ENCODE measurements at regions not wholly inside any gene's neighbourhood (a gene's known extent, or its start where the extent isn't known, plus 50 kb on each side); places are given as distances from the start of the nearest gene placed in this dataset.

DNA sequence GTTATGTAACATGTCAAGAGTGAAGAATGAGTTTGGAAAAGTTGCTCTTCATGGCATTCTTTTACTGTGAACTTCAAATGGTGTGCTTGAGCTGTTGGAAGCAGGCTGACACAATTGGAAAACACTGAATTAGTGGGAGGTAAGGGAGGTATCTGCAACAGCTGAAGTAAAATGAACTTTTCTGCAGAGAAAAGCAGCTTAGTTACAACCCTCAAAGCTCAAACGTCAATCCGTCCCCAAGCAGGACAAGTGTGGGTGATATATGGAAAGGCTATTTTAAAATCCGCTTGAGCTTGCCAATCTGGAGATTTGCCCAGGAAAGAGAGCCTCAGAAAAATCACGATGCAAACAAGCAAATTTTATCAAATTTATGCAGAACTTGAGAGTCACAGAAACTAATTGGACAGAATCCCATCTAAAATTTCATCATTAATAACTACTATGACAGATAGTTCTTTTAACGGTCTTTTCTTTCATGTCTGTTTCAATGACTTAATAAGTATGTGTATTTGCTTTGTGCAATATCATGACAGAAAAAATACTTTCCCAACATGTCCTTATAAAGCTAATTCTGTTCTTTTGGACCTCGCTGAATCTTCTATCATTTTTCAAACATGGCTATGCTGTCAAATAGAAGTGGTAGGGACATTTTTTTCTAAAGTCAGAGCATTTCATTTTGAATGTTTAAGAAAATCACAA, 266.6 kb upstream of the SLITRK3 start:
- H3K4me1 ChIP-seq (ENCODE audit: control insufficient read depth, insufficient read depth, low read length): no peaks in the 10 kb centered on the region
- FAIRE-seq (no peak), ATAC-seq (no peak), DNase-seq (ENCODE audit: low read depth, low spot score) (no peak)
- 11% methylated on average over 6 of the region's 6 CpGs for WGBS (ENCODE audit: insufficient coverage, insufficient replicate concordance, low lambda C conversion rate, missing lambda C conversion rate)
- in situ Hi-C loops (cut with MboI) (no loop called here), intact Hi-C loops (cut with micrococcal nuclease; ENCODE audit: unreplicated experiment) (no loop called here)
- ChIA-PET CTCF (interaction anchor here (1.0 kb wide), 1 partner anchor 14 kb away, joined by 3 read pairs; no protein-coding TSS in a partner anchor), POLR2A (no interaction called here), RAD21 (ENCODE audit: unreplicated experiment) (interaction anchor here (0.8 kb wide), 1 partner anchor 22 kb away, joined by 3 read pairs; no protein-coding TSS in a partner anchor), SMC1A (ENCODE audit: uncharacterized antibody, unreplicated experiment) (interaction anchor here (0.8 to 1.0 kb wide), 6 partner anchors 9 to 346 kb away, joined by 3 to 4 read pairs (median 3); no protein-coding TSS in a partner anchor)
- H3K9ac ChIP-seq (ENCODE audit: control insufficient read depth, insufficient read depth, low read length): no peak overlapping the region
- H3K27ac ChIP-seq (ENCODE audit: control insufficient read depth, insufficient read depth): no peak overlapping the region
- no peak overlapping the region for H2AFZ ChIP-seq (ENCODE audit: control insufficient read depth, low read depth, low read length)
- H3K36me3 ChIP-seq (ENCODE audit: control insufficient read depth in 2 of 2, insufficient read depth in 2 of 2, low read length in 1 of 2): no peaks in the 10 kb centered on the region
- no TSS peak for BruUV-seq (replicated peaks)
- H3K79me2 ChIP-seq (ENCODE audit: control insufficient read depth, insufficient read depth, low read length): no peaks in the 10 kb centered on the region
- no peaks in the 10 kb centered on the region for H3K9me3 ChIP-seq (replicated peaks; ENCODE audit: control insufficient read depth, insufficient read depth, low read length)
- no peaks in the 10 kb centered on the region for H3K27me3 ChIP-seq (replicated peaks in 1 of 2; ENCODE audit: control insufficient read depth in 2 of 2, insufficient read depth in 2 of 2, low read length in 1 of 2)
- no peak overlapping the region for H3K4me3 ChIP-seq
- H4K20me1 ChIP-seq (ENCODE audit: control insufficient read depth, insufficient read depth): no peaks in the 10 kb centered on the region
- no peak overlapping the region for H3K4me2 ChIP-seq (ENCODE audit: control insufficient read depth, insufficient read depth)
- TF ChIP-seq, protein P1, sequence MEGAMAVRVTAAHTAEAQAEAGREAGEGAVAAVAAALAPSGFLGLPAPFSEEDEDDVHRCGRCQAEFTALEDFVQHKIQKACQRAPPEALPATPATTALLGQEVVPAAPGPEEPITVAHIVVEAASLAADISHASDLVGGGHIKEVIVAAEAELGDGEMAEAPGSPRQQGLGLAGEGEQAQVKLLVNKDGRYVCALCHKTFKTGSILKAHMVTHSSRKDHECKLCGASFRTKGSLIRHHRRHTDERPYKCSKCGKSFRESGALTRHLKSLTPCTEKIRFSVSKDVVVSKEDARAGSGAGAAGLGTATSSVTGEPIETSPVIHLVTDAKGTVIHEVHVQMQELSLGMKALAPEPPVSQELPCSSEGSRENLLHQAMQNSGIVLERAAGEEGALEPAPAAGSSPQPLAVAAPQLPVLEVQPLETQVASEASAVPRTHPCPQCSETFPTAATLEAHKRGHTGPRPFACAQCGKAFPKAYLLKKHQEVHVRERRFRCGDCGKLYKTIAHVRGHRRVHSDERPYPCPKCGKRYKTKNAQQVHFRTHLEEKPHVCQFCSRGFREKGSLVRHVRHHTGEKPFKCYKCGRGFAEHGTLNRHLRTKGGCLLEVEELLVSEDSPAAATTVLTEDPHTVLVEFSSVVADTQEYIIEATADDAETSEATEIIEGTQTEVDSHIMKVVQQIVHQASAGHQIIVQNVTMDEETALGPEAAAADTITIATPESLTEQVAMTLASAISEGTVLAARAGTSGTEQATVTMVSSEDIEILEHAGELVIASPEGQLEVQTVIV (IDR thresholded peaks at IDR 0.05; ENCODE audit: borderline replicate concordance, partially characterized antibody): no peak
- TF ChIP-seq SUZ12 (IDR thresholded peaks at IDR 0.05; ENCODE audit: unreplicated experiment): no peak
- TF ChIP-seq, protein P2, sequence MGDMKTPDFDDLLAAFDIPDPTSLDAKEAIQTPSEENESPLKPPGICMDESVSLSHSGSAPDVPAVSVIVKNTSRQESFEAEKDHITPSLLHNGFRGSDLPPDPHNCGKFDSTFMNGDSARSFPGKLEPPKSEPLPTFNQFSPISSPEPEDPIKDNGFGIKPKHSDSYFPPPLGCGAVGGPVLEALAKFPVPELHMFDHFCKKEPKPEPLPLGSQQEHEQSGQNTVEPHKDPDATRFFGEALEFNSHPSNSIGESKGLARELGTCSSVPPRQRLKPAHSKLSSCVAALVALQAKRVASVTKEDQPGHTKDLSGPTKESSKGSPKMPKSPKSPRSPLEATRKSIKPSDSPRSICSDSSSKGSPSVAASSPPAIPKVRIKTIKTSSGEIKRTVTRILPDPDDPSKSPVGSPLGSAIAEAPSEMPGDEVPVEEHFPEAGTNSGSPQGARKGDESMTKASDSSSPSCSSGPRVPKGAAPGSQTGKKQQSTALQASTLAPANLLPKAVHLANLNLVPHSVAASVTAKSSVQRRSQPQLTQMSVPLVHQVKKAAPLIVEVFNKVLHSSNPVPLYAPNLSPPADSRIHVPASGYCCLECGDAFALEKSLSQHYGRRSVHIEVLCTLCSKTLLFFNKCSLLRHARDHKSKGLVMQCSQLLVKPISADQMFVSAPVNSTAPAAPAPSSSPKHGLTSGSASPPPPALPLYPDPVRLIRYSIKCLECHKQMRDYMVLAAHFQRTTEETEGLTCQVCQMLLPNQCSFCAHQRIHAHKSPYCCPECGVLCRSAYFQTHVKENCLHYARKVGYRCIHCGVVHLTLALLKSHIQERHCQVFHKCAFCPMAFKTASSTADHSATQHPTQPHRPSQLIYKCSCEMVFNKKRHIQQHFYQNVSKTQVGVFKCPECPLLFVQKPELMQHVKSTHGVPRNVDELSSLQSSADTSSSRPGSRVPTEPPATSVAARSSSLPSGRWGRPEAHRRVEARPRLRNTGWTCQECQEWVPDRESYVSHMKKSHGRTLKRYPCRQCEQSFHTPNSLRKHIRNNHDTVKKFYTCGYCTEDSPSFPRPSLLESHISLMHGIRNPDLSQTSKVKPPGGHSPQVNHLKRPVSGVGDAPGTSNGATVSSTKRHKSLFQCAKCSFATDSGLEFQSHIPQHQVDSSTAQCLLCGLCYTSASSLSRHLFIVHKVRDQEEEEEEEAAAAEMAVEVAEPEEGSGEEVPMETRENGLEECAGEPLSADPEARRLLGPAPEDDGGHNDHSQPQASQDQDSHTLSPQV (IDR thresholded peaks at IDR 0.05): no peak
- TF ChIP-seq NFIC (IDR thresholded peaks at IDR 0.05; ENCODE audit: low read depth, low read length): no peak
- TF ChIP-seq, protein P3, sequence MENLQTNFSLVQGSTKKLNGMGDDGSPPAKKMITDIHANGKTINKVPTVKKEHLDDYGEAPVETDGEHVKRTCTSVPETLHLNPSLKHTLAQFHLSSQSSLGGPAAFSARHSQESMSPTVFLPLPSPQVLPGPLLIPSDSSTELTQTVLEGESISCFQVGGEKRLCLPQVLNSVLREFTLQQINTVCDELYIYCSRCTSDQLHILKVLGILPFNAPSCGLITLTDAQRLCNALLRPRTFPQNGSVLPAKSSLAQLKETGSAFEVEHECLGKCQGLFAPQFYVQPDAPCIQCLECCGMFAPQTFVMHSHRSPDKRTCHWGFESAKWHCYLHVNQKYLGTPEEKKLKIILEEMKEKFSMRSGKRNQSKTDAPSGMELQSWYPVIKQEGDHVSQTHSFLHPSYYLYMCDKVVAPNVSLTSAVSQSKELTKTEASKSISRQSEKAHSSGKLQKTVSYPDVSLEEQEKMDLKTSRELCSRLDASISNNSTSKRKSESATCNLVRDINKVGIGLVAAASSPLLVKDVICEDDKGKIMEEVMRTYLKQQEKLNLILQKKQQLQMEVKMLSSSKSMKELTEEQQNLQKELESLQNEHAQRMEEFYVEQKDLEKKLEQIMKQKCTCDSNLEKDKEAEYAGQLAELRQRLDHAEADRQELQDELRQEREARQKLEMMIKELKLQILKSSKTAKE (IDR thresholded peaks at IDR 0.05; ENCODE audit: low read depth, poor library complexity, severe bottlenecking): no peak
- TF ChIP-seq, protein P4, sequence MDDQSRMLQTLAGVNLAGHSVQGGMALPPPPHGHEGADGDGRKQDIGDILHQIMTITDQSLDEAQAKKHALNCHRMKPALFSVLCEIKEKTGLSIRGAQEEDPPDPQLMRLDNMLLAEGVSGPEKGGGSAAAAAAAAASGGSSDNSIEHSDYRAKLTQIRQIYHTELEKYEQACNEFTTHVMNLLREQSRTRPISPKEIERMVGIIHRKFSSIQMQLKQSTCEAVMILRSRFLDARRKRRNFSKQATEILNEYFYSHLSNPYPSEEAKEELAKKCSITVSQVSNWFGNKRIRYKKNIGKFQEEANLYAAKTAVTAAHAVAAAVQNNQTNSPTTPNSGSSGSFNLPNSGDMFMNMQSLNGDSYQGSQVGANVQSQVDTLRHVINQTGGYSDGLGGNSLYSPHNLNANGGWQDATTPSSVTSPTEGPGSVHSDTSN (IDR thresholded peaks at IDR 0.05; ENCODE audit: insufficient replicate concordance, low read depth, low read length): no peak
- TF ChIP-seq, protein P5, sequence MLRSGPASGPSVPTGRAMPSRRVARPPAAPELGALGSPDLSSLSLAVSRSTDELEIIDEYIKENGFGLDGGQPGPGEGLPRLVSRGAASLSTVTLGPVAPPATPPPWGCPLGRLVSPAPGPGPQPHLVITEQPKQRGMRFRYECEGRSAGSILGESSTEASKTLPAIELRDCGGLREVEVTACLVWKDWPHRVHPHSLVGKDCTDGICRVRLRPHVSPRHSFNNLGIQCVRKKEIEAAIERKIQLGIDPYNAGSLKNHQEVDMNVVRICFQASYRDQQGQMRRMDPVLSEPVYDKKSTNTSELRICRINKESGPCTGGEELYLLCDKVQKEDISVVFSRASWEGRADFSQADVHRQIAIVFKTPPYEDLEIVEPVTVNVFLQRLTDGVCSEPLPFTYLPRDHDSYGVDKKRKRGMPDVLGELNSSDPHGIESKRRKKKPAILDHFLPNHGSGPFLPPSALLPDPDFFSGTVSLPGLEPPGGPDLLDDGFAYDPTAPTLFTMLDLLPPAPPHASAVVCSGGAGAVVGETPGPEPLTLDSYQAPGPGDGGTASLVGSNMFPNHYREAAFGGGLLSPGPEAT (IDR thresholded peaks at IDR 0.05; ENCODE audit: low read depth): no peak
- no peak for TF ChIP-seq EZH2 (IDR thresholded peaks at IDR 0.05; ENCODE audit: borderline replicate concordance, control insufficient read depth, low read depth, low read length)
- TF ChIP-seq SRF (IDR thresholded peaks at IDR 0.05; ENCODE audit: low read depth in 2 of 2, low read length in 2 of 2): no peak

All from GM12878 (cell line).